GM23338 (cell line): ENCODE measurements at regions not wholly inside any gene's neighbourhood (a gene's known extent, or its start where the extent isn't known, plus 50 kb on each side); places are given as distances from the start of the nearest gene placed in this dataset.

Source experiments
- ATAC-seq: fragments of 200-7000 bp; cut with Tn5 transposase; 3 replicates; pipeline ENCODE4 v1.9.1; 2020
- DNase-seq: peaks from one replicate; pipeline ENCODE4 v3.0.0-alpha.2; 2015; ENCODE audit warnings: low spot score
- H2AFZ ChIP-seq: fragments of 200-600 bp; sonication (generic); 2 replicates; pipeline ENCODE4 v1.8.0; 2016; ENCODE audit warnings: antibody characterized with exemption, mild to moderate bottlenecking, moderate library complexity
- H3F3A ChIP-seq: fragments of 200-600 bp; sonication (generic); replicated peaks from 2 replicates; pipeline ENCODE4 v1.8.0; 2017; ENCODE audit warnings: antibody characterized with exemption, mixed run types, low read depth
- H3K27ac ChIP-seq: fragments of 200-600 bp; sonication (generic); 2 replicates; pipeline ENCODE4 v1.6.1; 2016; ENCODE audit warnings: low read depth
- H3K27me3 ChIP-seq: fragments of 200-600 bp; sonication (generic); 2 replicates; pipeline ENCODE4 v1.8.0; 2016; ENCODE audit warnings: mild to moderate bottlenecking, mixed run types, moderate library complexity; ENCODE audit not compliant: insufficient read depth
- H3K36me3 ChIP-seq: fragments of 200-600 bp; sonication (generic); 2 replicates; pipeline ENCODE4 v1.8.0; 2016; ENCODE audit warnings: mild to moderate bottlenecking; ENCODE audit not compliant: insufficient read depth
- H3K4me1 ChIP-seq: fragments of 200-600 bp; sonication (generic); 2 replicates; pipeline ENCODE4 v1.8.0; 2016; ENCODE audit warnings: mild to moderate bottlenecking, moderate library complexity; ENCODE audit not compliant: insufficient read depth
- H3K4me2 ChIP-seq: fragments of 200-600 bp; sonication (generic); 2 replicates; pipeline ENCODE4 v1.7.1; 2017; ENCODE audit warnings: mixed run types
- H3K4me3 ChIP-seq: fragments of 200-600 bp; sonication (generic); 2 replicates; pipeline ENCODE4 v1.6.1; 2016; ENCODE audit warnings: mixed run types
- H3K79me2 ChIP-seq: fragments of 200-600 bp; sonication (generic); replicated peaks from 2 replicates; pipeline ENCODE4 v1.8.0; 2017; ENCODE audit warnings: mild to moderate bottlenecking; ENCODE audit not compliant: insufficient read depth
- H3K9me2 ChIP-seq: fragments of 200-600 bp; sonication (generic); 2 replicates; pipeline ENCODE4 v1.8.0; 2017; ENCODE audit not compliant: insufficient read depth
- H4K20me1 ChIP-seq: fragments of 200-600 bp; sonication (generic); replicated peaks from 2 replicates; pipeline ENCODE4 v1.8.0; 2017; ENCODE audit warnings: mild to moderate bottlenecking; ENCODE audit not compliant: insufficient read depth
- H3K27ac Mint-ChIP-seq: 2 replicates; pipeline ENCODE4 v1.8.0; 2020; ENCODE audit warnings: inconsistent platforms, mild to moderate bottlenecking, moderate library complexity, mixed read lengths
- H3K27me3 Mint-ChIP-seq: 3 replicates; pipeline ENCODE4 v1.8.0; 2022; ENCODE audit warnings: low read depth, mild to moderate bottlenecking, moderate library complexity, mixed read lengths, inconsistent platforms; ENCODE audit not compliant: insufficient read depth, poor library complexity
- H3K36me3 Mint-ChIP-seq: 3 replicates; pipeline ENCODE4 v1.8.0; 2021; ENCODE audit warnings: low read depth, mild to moderate bottlenecking, inconsistent platforms, moderate library complexity, mixed read lengths
- H3K4me1 Mint-ChIP-seq: 3 replicates; pipeline ENCODE4 v1.8.0; 2020; ENCODE audit warnings: mild to moderate bottlenecking, inconsistent platforms, mixed read lengths
- H3K4me3 Mint-ChIP-seq: 3 replicates; pipeline ENCODE4 v1.8.0; 2021; ENCODE audit warnings: moderate library complexity, mild to moderate bottlenecking, inconsistent platforms, mixed read lengths
- H3K9me3 Mint-ChIP-seq: 3 replicates; pipeline ENCODE4 v1.8.0; 2020; ENCODE audit warnings: moderate library complexity, mild to moderate bottlenecking, inconsistent platforms, mixed read lengths
- CREB1 ChIP-seq: fragments of 250-450 bp; sonication (Bioruptor Pico); IDR thresholded peaks from 2 replicates; pipeline ENCODE4 v1.5.0; 2020; ENCODE audit warnings: low read depth, mild to moderate bottlenecking, moderate library complexity
- EZH2phosphoT487 ChIP-seq: fragments of 200-600 bp; sonication (generic); IDR thresholded peaks from one replicate; pipeline ENCODE4 v1.8.1; 2018; ENCODE audit warnings: antibody characterized with exemption; ENCODE audit not compliant: unreplicated experiment
- JUNB ChIP-seq: IDR thresholded peaks from one replicate; pipeline ENCODE4 v1.6.1; 2016; ENCODE audit warnings: antibody characterized with exemption; ENCODE audit not compliant: unreplicated experiment
- NANOG ChIP-seq: IDR thresholded peaks from 2 replicates; pipeline ENCODE4 v1.6.1; 2016; ENCODE audit warnings: antibody characterized with exemption, borderline replicate concordance
- POLR2AphosphoS5 ChIP-seq: IDR thresholded peaks from 2 replicates; pipeline ENCODE4 v1.6.1; 2016; ENCODE audit warnings: antibody characterized with exemption, low read depth
- ZNF114 ChIP-seq: fragments of 250-450 bp; sonication (Bioruptor Pico); IDR thresholded peaks from 2 replicates; pipeline ENCODE4 v1.5.0; 2020; ENCODE audit warnings: mild to moderate bottlenecking, moderate library complexity
- ZNF331 ChIP-seq: fragments of 250-450 bp; sonication (Bioruptor Pico); IDR thresholded peaks from 2 replicates; pipeline ENCODE4 v1.5.0; 2020; ENCODE audit warnings: low read depth, mild to moderate bottlenecking, moderate library complexity
- TF ChIP-seq, protein P1 (sequence below): IDR thresholded peaks from one replicate; pipeline ENCODE4 v1.6.1; 2018; ENCODE audit warnings: antibody characterized with exemption; ENCODE audit not compliant: unreplicated experiment
- TF ChIP-seq, protein P2 (sequence below), 2 experiments: fragments of 200-600 bp in 1 of 2; sonication (generic) in 1 of 2; conservative IDR thresholded peaks; 2 replicates each; pipeline versions ENCODE4 v1.5.1 to v1.6.1; 2016 to 2017; ENCODE audit warnings: antibody characterized with exemption in 2 of 2, low read depth in 2 of 2, mild to moderate bottlenecking in 2 of 2, moderate library complexity in 1 of 2
- TF ChIP-seq, protein P3 (sequence below): fragments of 250-450 bp; sonication (Bioruptor Pico); IDR thresholded peaks from 2 replicates; pipeline ENCODE4 v1.5.0; 2020; ENCODE audit warnings: mild to moderate bottlenecking, moderate library complexity
- TF ChIP-seq, protein P4 (sequence below): IDR thresholded peaks from 2 replicates; pipeline ENCODE4 v1.6.1; 2016; ENCODE audit warnings: antibody characterized with exemption

DNA sequence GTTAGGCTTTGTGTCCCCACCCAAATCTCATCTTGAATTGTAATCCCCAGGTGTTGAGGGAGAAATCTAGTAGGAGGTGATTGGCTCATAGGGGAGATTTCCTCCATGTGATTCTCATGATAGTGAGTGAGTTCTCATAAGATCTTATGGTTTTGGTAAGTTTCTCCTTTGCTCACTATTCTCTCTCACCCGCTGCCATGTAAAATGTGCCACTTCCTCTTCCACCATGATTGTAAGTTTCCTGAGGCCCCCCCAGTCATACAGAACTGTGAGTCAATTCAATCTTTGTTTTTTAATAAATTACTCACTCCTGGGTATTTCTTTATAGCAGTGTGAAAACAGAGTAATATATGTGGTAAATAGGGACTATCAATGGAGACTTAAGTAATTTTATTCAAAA is 434.5 kb upstream of the OLFM3 start (continued):
- TF ChIP-seq, protein P1, sequence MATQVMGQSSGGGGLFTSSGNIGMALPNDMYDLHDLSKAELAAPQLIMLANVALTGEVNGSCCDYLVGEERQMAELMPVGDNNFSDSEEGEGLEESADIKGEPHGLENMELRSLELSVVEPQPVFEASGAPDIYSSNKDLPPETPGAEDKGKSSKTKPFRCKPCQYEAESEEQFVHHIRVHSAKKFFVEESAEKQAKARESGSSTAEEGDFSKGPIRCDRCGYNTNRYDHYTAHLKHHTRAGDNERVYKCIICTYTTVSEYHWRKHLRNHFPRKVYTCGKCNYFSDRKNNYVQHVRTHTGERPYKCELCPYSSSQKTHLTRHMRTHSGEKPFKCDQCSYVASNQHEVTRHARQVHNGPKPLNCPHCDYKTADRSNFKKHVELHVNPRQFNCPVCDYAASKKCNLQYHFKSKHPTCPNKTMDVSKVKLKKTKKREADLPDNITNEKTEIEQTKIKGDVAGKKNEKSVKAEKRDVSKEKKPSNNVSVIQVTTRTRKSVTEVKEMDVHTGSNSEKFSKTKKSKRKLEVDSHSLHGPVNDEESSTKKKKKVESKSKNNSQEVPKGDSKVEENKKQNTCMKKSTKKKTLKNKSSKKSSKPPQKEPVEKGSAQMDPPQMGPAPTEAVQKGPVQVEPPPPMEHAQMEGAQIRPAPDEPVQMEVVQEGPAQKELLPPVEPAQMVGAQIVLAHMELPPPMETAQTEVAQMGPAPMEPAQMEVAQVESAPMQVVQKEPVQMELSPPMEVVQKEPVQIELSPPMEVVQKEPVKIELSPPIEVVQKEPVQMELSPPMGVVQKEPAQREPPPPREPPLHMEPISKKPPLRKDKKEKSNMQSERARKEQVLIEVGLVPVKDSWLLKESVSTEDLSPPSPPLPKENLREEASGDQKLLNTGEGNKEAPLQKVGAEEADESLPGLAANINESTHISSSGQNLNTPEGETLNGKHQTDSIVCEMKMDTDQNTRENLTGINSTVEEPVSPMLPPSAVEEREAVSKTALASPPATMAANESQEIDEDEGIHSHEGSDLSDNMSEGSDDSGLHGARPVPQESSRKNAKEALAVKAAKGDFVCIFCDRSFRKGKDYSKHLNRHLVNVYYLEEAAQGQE: no peak
- TF ChIP-seq, protein P2, sequence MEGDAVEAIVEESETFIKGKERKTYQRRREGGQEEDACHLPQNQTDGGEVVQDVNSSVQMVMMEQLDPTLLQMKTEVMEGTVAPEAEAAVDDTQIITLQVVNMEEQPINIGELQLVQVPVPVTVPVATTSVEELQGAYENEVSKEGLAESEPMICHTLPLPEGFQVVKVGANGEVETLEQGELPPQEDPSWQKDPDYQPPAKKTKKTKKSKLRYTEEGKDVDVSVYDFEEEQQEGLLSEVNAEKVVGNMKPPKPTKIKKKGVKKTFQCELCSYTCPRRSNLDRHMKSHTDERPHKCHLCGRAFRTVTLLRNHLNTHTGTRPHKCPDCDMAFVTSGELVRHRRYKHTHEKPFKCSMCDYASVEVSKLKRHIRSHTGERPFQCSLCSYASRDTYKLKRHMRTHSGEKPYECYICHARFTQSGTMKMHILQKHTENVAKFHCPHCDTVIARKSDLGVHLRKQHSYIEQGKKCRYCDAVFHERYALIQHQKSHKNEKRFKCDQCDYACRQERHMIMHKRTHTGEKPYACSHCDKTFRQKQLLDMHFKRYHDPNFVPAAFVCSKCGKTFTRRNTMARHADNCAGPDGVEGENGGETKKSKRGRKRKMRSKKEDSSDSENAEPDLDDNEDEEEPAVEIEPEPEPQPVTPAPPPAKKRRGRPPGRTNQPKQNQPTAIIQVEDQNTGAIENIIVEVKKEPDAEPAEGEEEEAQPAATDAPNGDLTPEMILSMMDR (conservative IDR thresholded peaks at IDR 0.05; ENCODE audit: low read depth in 2 of 2): no peak
- TF ChIP-seq NANOG: no peak
- TF ChIP-seq ZNF114 (CRISPR knock-in tag): no peak

DNA sequence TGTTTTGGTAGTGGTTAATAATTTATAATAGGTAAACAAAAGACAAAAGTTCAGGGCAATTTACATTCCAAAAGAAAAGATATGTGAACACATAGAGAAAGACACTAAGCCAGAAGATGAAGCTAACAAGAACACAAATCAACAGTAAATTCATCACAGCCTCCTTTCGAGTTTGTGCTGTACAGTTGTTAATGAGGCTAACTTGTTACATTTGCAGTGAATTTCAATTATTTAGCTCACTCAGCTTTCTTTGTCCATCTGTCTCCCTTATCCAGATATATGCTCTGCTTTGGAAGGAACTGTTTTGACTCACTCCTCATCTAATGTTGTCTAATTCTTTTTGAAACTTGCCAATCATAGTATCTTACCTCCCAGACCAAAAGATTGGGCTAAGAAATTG is 423.3 kb upstream of the OLFM3 start:
- no peak overlapping the region for H3K4me3 Mint-ChIP-seq
- DNase-seq: no peak
- TF ChIP-seq POLR2AphosphoS5 (no peak), JUNB (no peak), ZNF114 (CRISPR knock-in tag) (no peak), EZH2phosphoT487 (no peak), NANOG (no peak), CREB1 (CRISPR knock-in tag) (no peak), ZNF331 (CRISPR knock-in tag) (no peak)
- TF ChIP-seq, protein P3, sequence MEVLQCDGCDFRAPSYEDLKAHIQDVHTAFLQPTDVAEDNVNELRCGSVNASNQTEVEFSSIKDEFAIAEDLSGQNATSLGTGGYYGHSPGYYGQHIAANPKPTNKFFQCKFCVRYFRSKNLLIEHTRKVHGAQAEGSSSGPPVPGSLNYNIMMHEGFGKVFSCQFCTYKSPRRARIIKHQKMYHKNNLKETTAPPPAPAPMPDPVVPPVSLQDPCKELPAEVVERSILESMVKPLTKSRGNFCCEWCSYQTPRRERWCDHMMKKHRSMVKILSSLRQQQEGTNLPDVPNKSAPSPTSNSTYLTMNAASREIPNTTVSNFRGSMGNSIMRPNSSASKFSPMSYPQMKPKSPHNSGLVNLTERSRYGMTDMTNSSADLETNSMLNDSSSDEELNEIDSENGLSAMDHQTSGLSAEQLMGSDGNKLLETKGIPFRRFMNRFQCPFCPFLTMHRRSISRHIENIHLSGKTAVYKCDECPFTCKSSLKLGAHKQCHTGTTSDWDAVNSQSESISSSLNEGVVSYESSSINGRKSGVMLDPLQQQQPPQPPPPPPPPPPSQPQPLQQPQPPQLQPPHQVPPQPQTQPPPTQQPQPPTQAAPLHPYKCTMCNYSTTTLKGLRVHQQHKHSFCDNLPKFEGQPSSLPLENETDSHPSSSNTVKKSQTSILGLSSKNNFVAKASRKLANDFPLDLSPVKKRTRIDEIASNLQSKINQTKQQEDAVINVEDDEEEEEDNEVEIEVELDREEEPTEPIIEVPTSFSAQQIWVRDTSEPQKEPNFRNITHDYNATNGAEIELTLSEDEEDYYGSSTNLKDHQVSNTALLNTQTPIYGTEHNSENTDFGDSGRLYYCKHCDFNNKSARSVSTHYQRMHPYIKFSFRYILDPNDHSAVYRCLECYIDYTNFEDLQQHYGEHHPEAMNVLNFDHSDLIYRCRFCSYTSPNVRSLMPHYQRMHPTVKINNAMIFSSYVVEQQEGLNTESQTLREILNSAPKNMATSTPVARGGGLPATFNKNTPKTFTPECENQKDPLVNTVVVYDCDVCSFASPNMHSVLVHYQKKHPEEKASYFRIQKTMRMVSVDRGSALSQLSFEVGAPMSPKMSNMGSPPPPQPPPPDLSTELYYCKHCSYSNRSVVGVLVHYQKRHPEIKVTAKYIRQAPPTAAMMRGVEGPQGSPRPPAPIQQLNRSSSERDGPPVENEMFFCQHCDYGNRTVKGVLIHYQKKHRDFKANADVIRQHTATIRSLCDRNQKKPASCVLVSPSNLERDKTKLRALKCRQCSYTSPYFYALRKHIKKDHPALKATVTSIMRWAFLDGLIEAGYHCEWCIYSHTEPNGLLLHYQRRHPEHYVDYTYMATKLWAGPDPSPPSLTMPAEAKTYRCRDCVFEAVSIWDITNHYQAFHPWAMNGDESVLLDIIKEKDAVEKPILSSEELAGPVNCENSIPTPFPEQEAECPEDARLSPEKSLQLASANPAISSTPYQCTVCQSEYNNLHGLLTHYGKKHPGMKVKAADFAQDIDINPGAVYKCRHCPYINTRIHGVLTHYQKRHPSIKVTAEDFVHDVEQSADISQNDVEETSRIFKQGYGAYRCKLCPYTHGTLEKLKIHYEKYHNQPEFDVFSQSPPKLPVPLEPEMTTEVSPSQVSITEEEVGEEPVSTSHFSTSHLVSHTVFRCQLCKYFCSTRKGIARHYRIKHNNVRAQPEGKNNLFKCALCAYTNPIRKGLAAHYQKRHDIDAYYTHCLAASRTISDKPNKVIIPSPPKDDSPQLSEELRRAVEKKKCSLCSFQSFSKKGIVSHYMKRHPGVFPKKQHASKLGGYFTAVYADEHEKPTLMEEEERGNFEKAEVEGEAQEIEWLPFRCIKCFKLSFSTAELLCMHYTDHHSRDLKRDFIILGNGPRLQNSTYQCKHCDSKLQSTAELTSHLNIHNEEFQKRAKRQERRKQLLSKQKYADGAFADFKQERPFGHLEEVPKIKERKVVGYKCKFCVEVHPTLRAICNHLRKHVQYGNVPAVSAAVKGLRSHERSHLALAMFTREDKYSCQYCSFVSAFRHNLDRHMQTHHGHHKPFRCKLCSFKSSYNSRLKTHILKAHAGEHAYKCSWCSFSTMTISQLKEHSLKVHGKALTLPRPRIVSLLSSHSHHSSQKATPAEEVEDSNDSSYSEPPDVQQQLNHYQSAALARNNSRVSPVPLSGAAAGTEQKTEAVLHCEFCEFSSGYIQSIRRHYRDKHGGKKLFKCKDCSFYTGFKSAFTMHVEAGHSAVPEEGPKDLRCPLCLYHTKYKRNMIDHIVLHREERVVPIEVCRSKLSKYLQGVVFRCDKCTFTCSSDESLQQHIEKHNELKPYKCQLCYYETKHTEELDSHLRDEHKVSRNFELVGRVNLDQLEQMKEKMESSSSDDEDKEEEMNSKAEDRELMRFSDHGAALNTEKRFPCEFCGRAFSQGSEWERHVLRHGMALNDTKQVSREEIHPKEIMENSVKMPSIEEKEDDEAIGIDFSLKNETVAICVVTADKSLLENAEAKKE (CRISPR knock-in tag): no peak
- TF ChIP-seq, protein P2 (conservative IDR thresholded peaks at IDR 0.05; ENCODE audit: low read depth in 2 of 2): no peak
- TF ChIP-seq, protein P4, sequence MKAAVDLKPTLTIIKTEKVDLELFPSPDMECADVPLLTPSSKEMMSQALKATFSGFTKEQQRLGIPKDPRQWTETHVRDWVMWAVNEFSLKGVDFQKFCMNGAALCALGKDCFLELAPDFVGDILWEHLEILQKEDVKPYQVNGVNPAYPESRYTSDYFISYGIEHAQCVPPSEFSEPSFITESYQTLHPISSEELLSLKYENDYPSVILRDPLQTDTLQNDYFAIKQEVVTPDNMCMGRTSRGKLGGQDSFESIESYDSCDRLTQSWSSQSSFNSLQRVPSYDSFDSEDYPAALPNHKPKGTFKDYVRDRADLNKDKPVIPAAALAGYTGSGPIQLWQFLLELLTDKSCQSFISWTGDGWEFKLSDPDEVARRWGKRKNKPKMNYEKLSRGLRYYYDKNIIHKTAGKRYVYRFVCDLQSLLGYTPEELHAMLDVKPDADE: no peak

More for the DNA sequence above, 423.3 kb upstream of the OLFM3 start:
- H4K20me1 ChIP-seq: no peaks in the 10 kb centered on the region
- no peaks in the 10 kb centered on the region for H3K79me2 ChIP-seq
- no peak for ATAC-seq
- no peaks in the 10 kb centered on the region for H3K27me3 Mint-ChIP-seq
- H3K36me3 ChIP-seq: no peaks in the 10 kb centered on the region
- no peak overlapping the region for H2AFZ ChIP-seq
- no peaks in the 10 kb centered on the region for H3K27me3 ChIP-seq
- no peak overlapping the region for H3K4me3 ChIP-seq
- H3F3A ChIP-seq: no peaks in the 10 kb centered on the region
- H3K9me2 ChIP-seq: no peaks in the 10 kb centered on the region
- no peaks in the 10 kb centered on the region for H3K4me1 ChIP-seq
- H3K27ac Mint-ChIP-seq: no peak overlapping the region
- H3K4me1 Mint-ChIP-seq: no peaks in the 10 kb centered on the region
- H3K4me2 ChIP-seq: no peak overlapping the region
- H3K9me3 Mint-ChIP-seq: no peaks in the 10 kb centered on the region
- no peaks in the 10 kb centered on the region for H3K36me3 Mint-ChIP-seq
- H3K27ac ChIP-seq: no peak overlapping the region
